NCI-H69 (cell line): ENCODE measurements at regions not wholly inside any gene's neighbourhood (a gene's known extent, or its start where the extent isn't known, plus 50 kb on each side); places are given as distances from the start of the nearest gene placed in this dataset.
A peak's percentile ranks its signal among the peaks of the same experiment; 100 is the strongest.

ENCODE experiments used
- DNase-seq: peaks from one replicate; lab custom pipeline; 2025; lab: John Stamatoyannopoulos, UW

GRCh38 chr10:59085711-59086502 is 90.5 kb upstream of the PHYHIPL start:
- no peak for DNase-seq

GRCh38 chr10:59087486-59087885 is 89.0 kb upstream of the PHYHIPL start:
- DNase-seq, result no peak

GRCh38 chr10:59088912-59089573 is 87.4 kb upstream of the PHYHIPL start:
- no peak for DNase-seq

- DNase-seq, result peak; percentile 22
Measured at GRCh38 chr10:59090817-59091622, 85.4 kb upstream of the PHYHIPL start.

- DNase-seq, result peak; percentile 68
Measured at GRCh38 chr10:59093461-59093860, 83.0 kb upstream of the PHYHIPL start.

GRCh38 chr10:59096631-59097030 is 79.8 kb upstream of the PHYHIPL start:
- no peak for DNase-seq

GRCh38 chr10:59098387-59098786 is 78.1 kb upstream of the PHYHIPL start:
- peak; percentile 75 for DNase-seq

GRCh38 chr10:59098831-59099452 is 77.5 kb upstream of the PHYHIPL start:
- DNase-seq, result peak; percentile 89

- DNase-seq, result peak; percentile 81
Measured at GRCh38 chr10:59099481-59099880, 77.0 kb upstream of the PHYHIPL start.

- DNase-seq, result no peak
Measured at GRCh38 chr10:59102394-59102793, 74.0 kb upstream of the PHYHIPL start.

- peak; percentile 9 for DNase-seq
Measured at GRCh38 chr10:59104186-59104585, 72.3 kb upstream of the PHYHIPL start.

GRCh38 chr10:59106441-59106840 is 70.0 kb upstream of the PHYHIPL start:
- DNase-seq, result no peak

GRCh38 chr10:59107147-59107546 is 69.3 kb upstream of the PHYHIPL start:
- no peak for DNase-seq

- DNase-seq, result no peak
Measured at GRCh38 chr10:59108296-59108870, 68.1 kb upstream of the PHYHIPL start.

GRCh38 chr10:59108886-59109288 is 67.6 kb upstream of the PHYHIPL start:
- no peak for DNase-seq

GRCh38 chr10:59109826-59110225 is 66.6 kb upstream of the PHYHIPL start:
- no peak for DNase-seq

- DNase-seq, result no peak
Measured at GRCh38 chr10:59124187-59124586, 52.3 kb upstream of the PHYHIPL start.

- DNase-seq, result no peak
Measured at GRCh38 chr10:59125666-59126065, 50.8 kb upstream of the PHYHIPL start.

- peak; percentile 34 for DNase-seq
Measured at GRCh38 chr10:59126261-59126660, 50.2 kb upstream of the PHYHIPL start.
